Gastroesophageal sphincter (tissue), 3 donors: ENCODE measurements at regions not wholly inside any gene's neighbourhood (a gene's known extent, or its start where the extent isn't known, plus 50 kb on each side); places are given as distances from the start of the nearest gene placed in this dataset.

Experiments used
- EP300 ChIP-seq: sonication (generic); formaldehyde crosslinking; IDR thresholded peaks from one replicate; pipeline ENCODE4 v1.6.1; 2017; ENCODE audit warnings: antibody characterized with exemption, mild to moderate bottlenecking
- POLR2A ChIP-seq, 2 donors: fragments of 450-650 bp; IDR thresholded peaks; one replicate each; pipeline ENCODE4 v1.6.1; 2017; ENCODE audit warnings: antibody characterized with exemption in 2 of 2, mild to moderate bottlenecking in 2 of 2, moderate library complexity in 1 of 2
- POLR2AphosphoS5 ChIP-seq: sonication (generic); formaldehyde crosslinking; IDR thresholded peaks from one replicate; pipeline ENCODE4 v1.6.1; 2017; ENCODE audit warnings: antibody characterized with exemption
- TF ChIP-seq, protein P1 (sequence below), 4 experiments: fragments of 200-600 bp in 2 of 4; fragments of 450-650 bp in 2 of 4; sonication (generic) in 1 of 4; IDR thresholded peaks; one replicate each; pipeline ENCODE4 v1.5.1; 2017 to 2019; ENCODE audit warnings: antibody characterized with exemption in 4 of 4, mild to moderate bottlenecking in 2 of 4, moderate library complexity in 2 of 4

GRCh38 chr2:195031411-195031810 lies 625.6 kb upstream of the SLC39A10 start:
- TF ChIP-seq, protein P1, sequence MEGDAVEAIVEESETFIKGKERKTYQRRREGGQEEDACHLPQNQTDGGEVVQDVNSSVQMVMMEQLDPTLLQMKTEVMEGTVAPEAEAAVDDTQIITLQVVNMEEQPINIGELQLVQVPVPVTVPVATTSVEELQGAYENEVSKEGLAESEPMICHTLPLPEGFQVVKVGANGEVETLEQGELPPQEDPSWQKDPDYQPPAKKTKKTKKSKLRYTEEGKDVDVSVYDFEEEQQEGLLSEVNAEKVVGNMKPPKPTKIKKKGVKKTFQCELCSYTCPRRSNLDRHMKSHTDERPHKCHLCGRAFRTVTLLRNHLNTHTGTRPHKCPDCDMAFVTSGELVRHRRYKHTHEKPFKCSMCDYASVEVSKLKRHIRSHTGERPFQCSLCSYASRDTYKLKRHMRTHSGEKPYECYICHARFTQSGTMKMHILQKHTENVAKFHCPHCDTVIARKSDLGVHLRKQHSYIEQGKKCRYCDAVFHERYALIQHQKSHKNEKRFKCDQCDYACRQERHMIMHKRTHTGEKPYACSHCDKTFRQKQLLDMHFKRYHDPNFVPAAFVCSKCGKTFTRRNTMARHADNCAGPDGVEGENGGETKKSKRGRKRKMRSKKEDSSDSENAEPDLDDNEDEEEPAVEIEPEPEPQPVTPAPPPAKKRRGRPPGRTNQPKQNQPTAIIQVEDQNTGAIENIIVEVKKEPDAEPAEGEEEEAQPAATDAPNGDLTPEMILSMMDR (IDR thresholded peaks at IDR 0.05) = no peak
- no peak for TF ChIP-seq POLR2AphosphoS5
- no peak for TF ChIP-seq EP300
- TF ChIP-seq POLR2A (IDR thresholded peaks at IDR 0.05) = no peak
